NCI-H146 (cell line): ENCODE measurements at regions not wholly inside any gene's neighbourhood (a gene's known extent, or its start where the extent isn't known, plus 50 kb on each side); places are given as distances from the start of the nearest gene placed in this dataset.

Source experiments
- DNase-seq: peaks from one replicate; lab custom pipeline; 2025; lab: John Stamatoyannopoulos, UW

- DNase-seq, result no peak
These were observed 120.7 kb upstream of the PAPPA start for GRCh38 chr9:116032683-116033440.

GRCh38 chr9:116039312-116039711 is 114.3 kb upstream of the PAPPA start:
- DNase-seq, result no peak

GRCh38 chr9:116039893-116040292 is 113.7 kb upstream of the PAPPA start:
- no peak for DNase-seq

DNA sequence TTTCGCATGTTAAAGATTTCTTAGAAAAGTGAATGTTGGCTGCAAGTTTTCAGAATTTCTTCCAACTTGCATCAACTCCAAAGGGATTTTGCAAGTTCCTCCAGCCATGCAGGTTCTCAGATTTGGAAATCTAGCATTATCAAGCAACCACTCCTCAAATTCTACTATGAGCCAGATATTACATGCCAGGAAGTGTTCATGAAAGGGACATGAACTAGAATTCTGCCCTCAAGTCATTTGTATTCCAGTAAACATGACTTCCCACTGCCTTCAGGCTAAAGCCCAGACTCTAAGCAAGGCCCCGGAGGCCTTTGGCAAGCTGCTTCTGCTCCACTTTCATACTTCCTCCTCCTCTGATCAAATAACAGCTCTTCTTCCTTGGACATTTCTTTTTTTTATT is 111.3 kb upstream of the PAPPA start:
- no peak for DNase-seq

DNA sequence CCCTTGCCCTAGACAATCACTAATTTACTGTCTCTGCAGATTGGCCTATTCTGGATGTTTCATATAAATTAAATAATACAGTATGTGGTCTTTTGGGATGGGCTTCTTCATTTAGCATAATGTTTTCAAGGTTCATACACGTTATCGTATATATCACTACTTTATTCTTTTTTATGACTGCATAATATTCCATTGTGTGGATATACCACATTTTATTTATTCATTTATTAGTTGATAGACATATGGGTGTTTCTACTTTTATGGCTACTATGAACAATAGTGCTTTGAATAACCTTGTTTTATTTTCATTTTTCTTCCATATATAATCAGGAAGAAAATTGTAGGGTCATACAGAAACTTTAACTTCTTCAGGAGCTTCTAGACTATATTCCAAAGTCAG is 108.5 kb upstream of the PAPPA start:
- no peak for DNase-seq

DNA sequence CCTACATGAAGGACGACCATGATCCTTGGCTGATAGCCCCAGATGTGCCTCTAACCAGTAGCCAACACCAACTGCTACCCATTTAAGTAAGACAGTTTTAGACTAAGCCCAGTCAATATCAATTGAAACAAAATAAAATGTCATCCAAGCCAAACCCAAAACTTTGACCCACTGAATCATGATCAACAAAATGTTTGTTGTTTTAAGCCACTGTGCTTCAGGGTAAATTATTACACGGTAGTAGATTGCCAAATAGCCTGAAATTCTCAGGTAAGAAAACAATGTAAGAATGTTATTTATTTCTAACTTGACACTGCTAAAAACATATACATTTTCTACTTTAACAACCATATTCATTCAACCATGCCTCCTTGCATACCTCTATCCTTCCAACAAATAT is 105.5 kb upstream of the PAPPA start:
- no peak for DNase-seq

DNA sequence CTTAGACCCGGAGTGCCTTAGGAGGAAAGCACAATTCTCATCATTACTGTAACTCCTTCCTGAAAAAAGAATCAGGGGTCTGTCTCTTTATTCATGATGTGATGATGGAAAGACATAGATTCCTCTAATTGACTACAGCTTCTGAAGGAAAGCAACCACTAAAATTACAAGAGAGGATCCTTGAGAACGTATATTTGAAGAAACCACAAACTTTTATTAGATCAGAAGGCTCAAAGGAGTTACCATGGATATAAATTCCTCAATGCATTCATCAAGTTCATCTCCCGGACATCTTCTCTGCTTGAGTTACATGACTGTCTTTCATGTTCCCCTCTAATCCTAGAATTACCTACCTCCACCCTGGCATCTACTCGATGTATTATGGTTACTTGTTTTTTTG is 104.1 kb upstream of the PAPPA start:
- DNase-seq, result no peak

DNA sequence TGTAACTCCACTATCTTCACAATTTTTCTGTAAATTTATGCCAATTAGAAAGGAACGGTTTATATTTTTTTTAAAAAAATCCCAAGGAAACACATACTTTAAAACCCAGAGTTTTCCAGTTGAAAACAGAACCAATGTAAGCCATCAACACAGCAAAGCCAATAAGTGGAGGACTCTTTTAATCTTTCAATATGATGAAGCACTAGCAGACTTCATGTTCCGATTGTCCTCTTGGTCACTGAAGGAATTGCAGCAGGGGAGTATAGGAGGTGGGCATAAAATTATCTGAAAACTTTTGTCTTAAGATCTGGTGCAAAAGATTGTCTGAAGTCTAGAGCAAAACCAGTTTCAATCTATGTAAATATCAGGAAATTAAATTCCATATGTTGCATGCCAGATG is 102.1 kb upstream of the PAPPA start:
- no peak for DNase-seq

DNA sequence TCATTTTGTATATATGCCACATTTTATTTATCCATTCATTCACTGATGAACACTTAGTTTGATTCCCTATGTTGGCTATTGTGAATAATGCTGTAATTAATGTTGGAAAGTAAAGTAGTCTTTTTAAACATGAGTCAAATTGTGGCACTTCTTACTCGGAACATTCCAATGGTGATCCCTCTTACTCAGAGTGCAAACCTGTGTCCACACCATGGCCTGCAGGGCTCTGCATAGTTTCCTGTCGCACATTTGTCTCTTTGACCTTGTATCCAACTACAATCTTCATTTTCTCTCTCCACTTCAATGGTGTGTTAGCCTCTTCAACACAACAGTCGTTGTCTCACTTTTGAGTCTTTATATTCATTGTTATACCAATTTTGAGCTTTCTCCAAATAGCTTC is 98.1 kb upstream of the PAPPA start:
- DNase-seq, result no peak

- DNase-seq, result no peak
These were observed 96.2 kb upstream of the PAPPA start for GRCh38 chr9:116057371-116057770.

DNA sequence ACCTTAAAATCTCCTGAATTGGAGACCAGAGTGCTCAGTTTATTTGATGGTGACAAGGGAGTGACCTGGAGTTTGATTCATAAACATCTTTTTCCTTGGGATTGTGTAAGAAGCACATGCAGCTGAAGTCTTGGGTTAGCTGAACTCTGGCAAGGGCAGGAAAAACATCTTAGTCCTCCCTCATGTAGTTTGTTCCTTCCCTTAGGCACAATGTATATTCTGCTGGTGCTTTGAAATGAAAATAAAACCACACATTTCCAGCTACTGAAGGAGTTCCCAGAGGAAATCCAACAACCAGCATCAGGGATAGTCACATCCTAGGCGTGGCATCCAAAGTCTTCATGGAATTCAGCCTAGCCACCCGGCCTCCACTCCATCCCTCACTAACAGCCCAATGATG is 95.2 kb upstream of the PAPPA start:
- no peak for DNase-seq

DNA sequence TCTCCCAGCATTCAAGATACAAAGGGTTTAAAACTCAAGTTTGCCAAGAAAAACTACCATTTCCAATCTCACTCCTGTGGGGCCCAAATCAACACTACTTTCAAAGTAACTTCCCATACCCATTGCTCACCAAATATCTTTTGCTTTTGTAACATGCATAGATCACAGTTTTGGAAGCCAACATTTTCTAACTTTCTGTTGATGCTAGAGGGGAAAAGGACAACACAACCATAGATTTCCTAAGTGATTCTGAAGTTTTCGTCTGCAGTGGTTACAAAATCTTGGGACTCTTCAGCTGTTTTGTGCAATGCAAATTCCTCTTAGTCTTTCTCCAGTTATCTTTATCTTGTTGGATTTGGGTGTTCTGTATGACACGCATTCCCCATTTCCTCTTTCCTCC is 94.1 kb upstream of the PAPPA start:
- DNase-seq, result no peak

- DNase-seq, result no peak
These were observed 93.0 kb upstream of the PAPPA start for GRCh38 chr9:116060631-116061030.

DNA sequence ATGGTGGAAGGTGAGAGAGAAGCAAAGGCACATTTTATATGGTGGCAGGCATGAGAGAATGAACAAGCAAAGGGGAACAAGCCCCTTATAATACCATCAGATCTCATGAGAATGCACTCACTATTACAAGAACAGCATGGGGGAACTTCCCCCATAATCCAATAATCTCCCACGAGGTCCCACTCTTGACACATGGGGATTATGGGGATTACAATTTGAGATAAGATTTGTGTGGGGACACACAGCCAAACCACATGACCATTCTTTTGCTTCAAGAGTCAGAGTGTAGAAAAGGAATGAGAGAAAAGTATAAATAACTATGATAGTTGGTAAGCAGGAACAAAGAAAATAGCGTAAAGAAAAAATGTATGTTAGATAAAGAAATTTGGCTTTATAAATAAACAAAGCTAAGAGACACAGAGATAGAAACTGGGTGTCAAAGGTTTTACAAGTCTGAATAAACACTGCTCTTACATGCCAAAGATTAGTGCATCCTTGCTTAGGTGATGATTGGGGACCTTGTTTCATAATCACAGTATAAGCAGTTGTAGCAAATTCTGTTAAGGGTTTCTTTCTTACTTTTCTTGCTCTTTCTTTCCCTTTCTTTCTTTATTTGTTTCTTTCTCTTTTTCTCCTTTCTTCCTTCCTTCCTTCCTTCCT is 91.9 kb upstream of the PAPPA start:
- DNase-seq, result no peak

DNA sequence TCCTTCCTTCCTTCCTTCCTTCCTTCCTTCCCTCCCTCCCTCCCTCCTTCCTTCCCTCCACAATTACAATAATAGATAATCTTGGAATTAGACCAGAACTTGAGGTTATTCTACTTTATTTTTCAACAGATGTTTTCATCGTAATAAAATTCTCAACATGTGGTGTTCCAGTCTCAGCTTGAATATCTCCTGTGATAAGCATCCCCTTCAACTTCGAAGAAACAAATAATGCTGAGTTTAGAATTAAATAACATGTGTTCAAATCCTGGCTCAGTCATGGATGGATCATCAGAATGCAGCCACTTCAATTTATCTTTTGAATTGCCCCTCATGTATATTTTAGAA is 91.4 kb upstream of the PAPPA start:
- no peak for DNase-seq

- DNase-seq, result no peak
These were observed 88.6 kb upstream of the PAPPA start for GRCh38 chr9:116064970-116065369.

GRCh38 chr9:116066221-116066620 is 87.4 kb upstream of the PAPPA start:
- no peak for DNase-seq

DNA sequence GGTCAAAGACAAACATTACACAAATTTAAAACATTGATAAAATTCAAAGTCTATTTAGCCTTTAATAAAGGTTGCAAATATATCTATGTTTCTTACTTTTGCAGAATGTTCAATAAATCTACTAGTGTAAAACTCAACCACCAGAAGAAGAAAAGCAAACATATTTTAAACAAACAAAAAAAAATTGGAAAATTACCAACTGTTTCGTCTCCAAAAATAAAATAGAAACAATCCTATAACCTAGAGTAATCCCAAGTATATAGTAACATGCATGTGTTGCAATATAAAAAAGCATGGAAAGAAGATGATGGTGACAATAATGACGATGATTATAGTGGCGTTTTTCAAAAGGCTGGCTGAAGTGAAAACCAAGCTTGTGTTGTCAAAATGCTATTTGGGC is 86.0 kb upstream of the PAPPA start:
- DNase-seq, result no peak

DNA sequence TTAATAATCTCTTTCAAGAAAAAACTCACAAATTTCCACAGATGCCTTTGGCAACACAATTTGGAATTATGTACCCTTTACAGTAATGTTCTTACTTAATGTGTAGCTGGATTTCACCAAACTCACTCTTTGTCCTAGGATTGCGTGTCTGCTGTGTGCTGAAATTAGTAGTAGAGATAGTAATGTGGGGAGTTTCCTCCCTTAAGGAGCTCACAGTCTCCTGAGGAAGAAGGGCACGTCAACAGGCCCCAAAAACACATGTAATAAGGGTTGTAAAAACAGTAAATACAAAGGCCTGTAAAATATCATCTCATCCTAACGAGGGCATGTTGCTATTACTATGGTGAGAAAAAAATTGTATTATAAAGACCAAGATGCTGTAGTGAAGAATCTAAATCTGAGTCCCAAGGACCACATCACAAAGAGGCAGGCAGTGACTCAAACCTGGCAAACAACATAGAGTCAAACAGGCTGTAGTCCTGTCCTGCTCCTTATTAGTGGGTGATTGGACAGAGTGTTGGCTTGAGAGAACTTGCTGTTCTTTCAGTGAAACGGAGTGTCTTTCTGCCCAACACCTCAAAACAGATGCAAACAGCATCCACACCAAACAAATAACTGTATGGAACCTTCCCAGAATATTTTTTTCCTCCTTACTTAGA is 83.2 kb upstream of the PAPPA start:
- DNase-seq, result no peak

GRCh38 chr9:116072046-116072445 is 81.5 kb upstream of the PAPPA start:
- no peak for DNase-seq

DNA sequence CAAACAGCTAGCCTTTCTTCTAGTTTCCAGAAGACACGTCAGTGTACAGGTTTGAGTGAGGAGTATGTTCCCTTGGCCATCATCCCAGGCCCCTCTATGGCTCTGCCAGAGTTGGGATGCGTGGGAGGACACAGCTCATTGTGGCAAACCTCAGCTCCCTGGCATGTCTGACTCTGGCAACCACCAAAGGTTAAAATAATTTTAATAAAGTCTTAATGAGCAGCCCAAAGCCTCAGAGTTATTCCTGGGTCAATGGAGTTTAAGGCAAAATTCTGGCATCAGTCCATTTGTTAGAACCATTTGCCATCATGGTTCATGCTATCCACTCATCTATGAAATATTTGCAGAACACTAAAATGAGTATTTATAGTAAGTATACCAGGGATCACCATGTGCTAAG is 79.8 kb upstream of the PAPPA start:
- DNase-seq, result no peak

GRCh38 chr9:116074658-116075057 is 78.9 kb upstream of the PAPPA start:
- no peak for DNase-seq

- no peak for DNase-seq
These were observed 78.4 kb upstream of the PAPPA start for GRCh38 chr9:116075191-116075590.

DNA sequence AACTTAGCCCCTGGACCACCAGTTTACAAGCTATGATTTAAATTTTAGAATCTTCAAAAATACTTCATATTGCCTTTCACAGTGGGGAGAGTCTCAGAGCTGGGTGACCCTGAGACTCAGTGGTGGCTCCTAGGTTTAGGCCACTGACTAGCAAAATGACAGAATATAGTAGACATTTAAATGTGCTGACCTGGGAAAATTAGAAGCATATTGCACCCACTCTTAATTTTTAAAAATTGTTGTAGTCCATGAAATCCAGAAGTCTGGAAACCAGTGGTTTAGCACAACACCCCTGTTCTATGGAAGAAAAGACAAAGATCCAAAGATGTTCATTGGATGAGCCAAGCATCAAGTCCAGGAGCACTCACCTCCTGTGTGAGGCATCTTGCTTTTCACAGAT is 75.0 kb upstream of the PAPPA start:
- no peak for DNase-seq
